ENCODE measurements at regions not wholly inside any gene's neighbourhood (a gene's known extent, or its start where the extent isn't known, plus 50 kb on each side); places are given as distances from the start of the nearest gene placed in this dataset.
"Not testable (repeated sequence)": the region's sequence is repeated elsewhere in the genome, so short reads cannot be mapped to it uniquely, and the experiment has no call there.

- H3K27ac ChIP-seq (ENCODE audit: low read length): no peak overlapping the region
Observed at GRCh38 chr14:86088156-86088555, 558.2 kb downstream of the FLRT2 start.

GRCh38 chr14:86087377-86087776 is 557.4 kb downstream of the FLRT2 start:
- Histone ChIP-seq H3K27ac (ENCODE audit: low read length) (no peak overlapping the region), H3K27me3 (ENCODE audit: low read depth, low read length) (no peaks in the 10 kb centered on the region), H3K4me1 (ENCODE audit: control insufficient read depth in 1 of 2, insufficient read depth in 2 of 2, low read length in 2 of 2) (no peaks in the 10 kb centered on the region), H3K9me3 (ENCODE audit: control insufficient read depth in 1 of 2, low read length in 2 of 2) (no peaks in the 10 kb centered on the region), H3K4me3 (ENCODE audit: low read depth in 1 of 2, low read length in 2 of 2) (no peak overlapping the region), H3K36me3 (ENCODE audit: control insufficient read depth in 1 of 2, insufficient read depth in 2 of 2, low read length in 2 of 2) (no peaks in the 10 kb centered on the region)

More at GRCh38 chr14:86088156-86088555, 558.2 kb downstream of the FLRT2 start:
- no peaks in the 10 kb centered on the region for H3K9me3 ChIP-seq (ENCODE audit: control insufficient read depth in 1 of 2, low read length in 2 of 2)
- no peak overlapping the region for H3K4me3 ChIP-seq (ENCODE audit: low read depth in 1 of 2, low read length in 2 of 2)
- H3K27me3 ChIP-seq (ENCODE audit: low read depth, low read length): no peaks in the 10 kb centered on the region
- no peaks in the 10 kb centered on the region for H3K36me3 ChIP-seq (ENCODE audit: control insufficient read depth in 1 of 2, insufficient read depth in 2 of 2, low read length in 2 of 2)
- no peaks in the 10 kb centered on the region for H3K4me1 ChIP-seq (ENCODE audit: control insufficient read depth in 1 of 2, insufficient read depth in 2 of 2, low read length in 2 of 2)

DNA sequence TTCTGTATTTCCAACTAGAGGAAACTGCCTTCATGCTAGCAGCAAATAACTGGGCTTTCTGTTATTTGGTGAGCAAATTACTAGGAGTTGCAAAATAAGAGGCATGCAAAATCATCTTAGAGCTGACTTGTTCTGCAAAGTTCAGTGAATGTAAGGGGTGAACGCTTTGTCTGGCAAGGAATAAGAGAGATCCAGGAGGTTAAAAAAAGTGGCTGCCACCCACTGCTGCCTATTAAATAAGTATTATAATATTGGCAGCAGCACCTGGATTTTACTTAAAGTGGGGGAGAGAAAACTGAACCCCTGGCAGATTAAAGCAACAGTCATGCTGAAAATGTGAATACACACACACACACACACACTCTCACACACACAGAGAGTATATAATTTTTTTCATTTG is 557.0 kb downstream of the FLRT2 start:
- Histone ChIP-seq H3K4me1 (ENCODE audit: control insufficient read depth in 1 of 2, insufficient read depth in 2 of 2, low read length in 2 of 2) (no peaks in the 10 kb centered on the region), H3K36me3 (ENCODE audit: control insufficient read depth in 1 of 2, insufficient read depth in 2 of 2, low read length in 2 of 2) (no peaks in the 10 kb centered on the region), H3K4me3 (ENCODE audit: low read depth in 1 of 2, low read length in 2 of 2) (no peak overlapping the region), H3K27ac (ENCODE audit: low read length) (no peak overlapping the region), H3K27me3 (ENCODE audit: low read depth, low read length) (no peaks in the 10 kb centered on the region), H3K9me3 (ENCODE audit: control insufficient read depth in 1 of 2, low read length in 2 of 2) (no peaks in the 10 kb centered on the region)

DNA sequence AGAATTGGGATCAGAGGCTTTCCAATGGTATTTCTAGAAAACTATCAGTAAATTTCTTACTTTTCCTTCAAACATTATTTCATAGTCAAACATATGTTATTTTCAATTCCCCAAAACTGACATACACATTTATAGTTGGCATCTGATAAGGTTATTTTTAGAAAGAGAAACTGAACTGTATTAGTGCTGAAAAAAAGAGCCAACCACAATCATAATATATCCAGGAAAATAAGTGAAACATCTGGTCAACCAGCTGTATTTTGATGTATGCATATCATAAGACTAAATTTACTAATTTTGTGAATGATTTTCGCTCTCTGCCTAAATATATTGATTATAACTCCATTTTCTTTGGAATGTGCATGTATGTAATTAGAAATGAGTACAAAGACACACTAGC is 554.2 kb downstream of the FLRT2 start:
- no peaks in the 10 kb centered on the region for H3K9me3 ChIP-seq (ENCODE audit: control insufficient read depth in 1 of 2, low read length in 2 of 2)
- no peak overlapping the region for H3K27ac ChIP-seq (ENCODE audit: low read length)
- H3K4me1 ChIP-seq (ENCODE audit: control insufficient read depth in 1 of 2, insufficient read depth in 2 of 2, low read length in 2 of 2): no peaks in the 10 kb centered on the region
- H3K36me3 ChIP-seq (ENCODE audit: control insufficient read depth in 1 of 2, insufficient read depth in 2 of 2, low read length in 2 of 2): no peaks in the 10 kb centered on the region
- no peak overlapping the region for H3K4me3 ChIP-seq (ENCODE audit: low read depth in 1 of 2, low read length in 2 of 2)
- no peaks in the 10 kb centered on the region for H3K27me3 ChIP-seq (ENCODE audit: low read depth, low read length)

DNA sequence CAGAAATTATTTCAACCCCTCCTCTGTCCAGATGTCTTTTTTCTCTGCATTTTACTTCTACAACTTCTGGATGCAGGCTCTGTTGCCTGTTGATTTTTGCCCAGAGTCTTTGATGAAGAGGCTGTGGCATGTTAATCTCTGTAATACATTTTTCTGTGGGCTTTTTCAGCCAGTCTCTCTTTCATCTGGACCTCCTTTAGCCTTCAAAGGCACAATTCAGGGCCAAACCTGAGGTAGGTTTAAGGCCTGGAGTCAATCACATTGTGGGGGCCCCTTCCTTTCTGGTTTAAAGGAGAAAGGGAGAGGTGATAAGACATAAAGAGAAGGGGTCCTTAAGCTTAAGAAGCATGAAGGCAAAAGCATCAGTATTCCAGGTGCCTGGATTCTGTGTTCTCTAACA is 553.7 kb downstream of the FLRT2 start:
- Histone ChIP-seq H3K4me1 (ENCODE audit: control insufficient read depth in 1 of 2, insufficient read depth in 2 of 2, low read length in 2 of 2) (no peaks in the 10 kb centered on the region), H3K9me3 (ENCODE audit: control insufficient read depth in 1 of 2, low read length in 2 of 2) (no peaks in the 10 kb centered on the region), H3K36me3 (ENCODE audit: control insufficient read depth in 1 of 2, insufficient read depth in 2 of 2, low read length in 2 of 2) (no peaks in the 10 kb centered on the region)

GRCh38 chr14:86072116-86072894 is 542.4 kb downstream of the FLRT2 start:
- H3K27ac ChIP-seq (ENCODE audit: low read length): no peak overlapping the region
- H3K36me3 ChIP-seq (ENCODE audit: control insufficient read depth in 1 of 2, insufficient read depth in 2 of 2, low read length in 2 of 2): no peaks in the 10 kb centered on the region
- no peaks in the 10 kb centered on the region for H3K9me3 ChIP-seq (ENCODE audit: control insufficient read depth in 1 of 2, low read length in 2 of 2)
- no peaks in the 10 kb centered on the region for H3K27me3 ChIP-seq (ENCODE audit: low read depth, low read length)
- H3K4me1 ChIP-seq (ENCODE audit: control insufficient read depth in 1 of 2, insufficient read depth in 2 of 2, low read length in 2 of 2): no peaks in the 10 kb centered on the region
- H3K4me3 ChIP-seq (ENCODE audit: low read depth in 1 of 2, low read length in 2 of 2): no peak overlapping the region

More for the DNA sequence above, 553.7 kb downstream of the FLRT2 start:
- Histone ChIP-seq H3K27ac (ENCODE audit: low read length) (no peak overlapping the region), H3K4me3 (ENCODE audit: low read depth in 1 of 2, low read length in 2 of 2) (no peak overlapping the region), H3K27me3 (ENCODE audit: low read depth, low read length) (no peaks in the 10 kb centered on the region)

DNA sequence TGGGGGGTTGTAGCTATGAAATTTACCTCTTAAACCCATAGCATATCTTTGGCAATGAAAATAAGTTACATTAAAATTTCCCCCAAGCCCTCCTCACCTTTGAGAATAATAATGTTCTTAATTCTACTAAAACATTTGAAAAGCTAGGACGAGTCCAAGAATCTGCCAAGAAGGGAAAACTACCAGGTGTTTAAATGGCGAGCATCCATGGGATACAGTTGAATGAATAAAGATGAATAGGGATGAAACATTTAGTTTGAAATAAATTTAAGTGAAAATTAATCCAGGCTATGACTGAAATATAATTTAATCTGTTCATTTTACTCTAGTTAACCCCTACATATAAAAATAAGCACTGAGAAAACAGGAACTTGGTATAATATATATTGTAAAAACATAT is 536.7 kb downstream of the FLRT2 start:
- Histone ChIP-seq H3K4me3 (ENCODE audit: low read depth in 1 of 2, low read length in 2 of 2) (no peak overlapping the region), H3K27ac (ENCODE audit: low read length) (no peak overlapping the region), H3K36me3 (ENCODE audit: control insufficient read depth in 1 of 2, insufficient read depth in 2 of 2, low read length in 2 of 2) (no peaks in the 10 kb centered on the region), H3K9me3 (ENCODE audit: control insufficient read depth in 1 of 2, low read length in 2 of 2) (no peaks in the 10 kb centered on the region), H3K27me3 (ENCODE audit: low read depth, low read length) (no peaks in the 10 kb centered on the region), H3K4me1 (ENCODE audit: control insufficient read depth in 1 of 2, insufficient read depth in 2 of 2, low read length in 2 of 2) (no peaks in the 10 kb centered on the region)

DNA sequence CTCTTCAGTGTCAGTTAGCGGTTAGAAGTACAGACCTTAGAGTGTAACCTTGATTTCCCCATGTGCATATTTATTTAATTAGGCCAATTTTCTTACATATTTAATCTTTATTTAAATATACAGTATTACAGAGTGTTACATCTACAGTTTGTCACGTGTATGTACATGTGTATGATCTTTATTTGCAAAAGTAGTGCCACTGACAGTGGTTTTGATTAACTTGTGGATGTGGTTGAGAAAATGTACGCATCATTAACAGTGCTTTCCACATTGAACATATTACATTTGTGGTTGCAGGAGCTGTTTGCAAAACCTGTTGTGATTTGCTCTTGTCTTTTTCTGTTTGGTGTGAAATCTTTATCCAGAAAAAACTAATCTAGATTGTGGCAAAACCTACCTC is 535.5 kb downstream of the FLRT2 start:
- H3K4me1 ChIP-seq (ENCODE audit: control insufficient read depth in 1 of 2, insufficient read depth in 2 of 2, low read length in 2 of 2): no peaks in the 10 kb centered on the region
- H3K9me3 ChIP-seq (ENCODE audit: control insufficient read depth in 1 of 2, low read length in 2 of 2): no peaks in the 10 kb centered on the region
- H3K27ac ChIP-seq (ENCODE audit: low read length): no peak overlapping the region
- H3K27me3 ChIP-seq (ENCODE audit: low read depth, low read length): no peaks in the 10 kb centered on the region
- no peak overlapping the region for H3K4me3 ChIP-seq (ENCODE audit: low read depth in 1 of 2, low read length in 2 of 2)
- no peaks in the 10 kb centered on the region for H3K36me3 ChIP-seq (ENCODE audit: control insufficient read depth in 1 of 2, insufficient read depth in 2 of 2, low read length in 2 of 2)

DNA sequence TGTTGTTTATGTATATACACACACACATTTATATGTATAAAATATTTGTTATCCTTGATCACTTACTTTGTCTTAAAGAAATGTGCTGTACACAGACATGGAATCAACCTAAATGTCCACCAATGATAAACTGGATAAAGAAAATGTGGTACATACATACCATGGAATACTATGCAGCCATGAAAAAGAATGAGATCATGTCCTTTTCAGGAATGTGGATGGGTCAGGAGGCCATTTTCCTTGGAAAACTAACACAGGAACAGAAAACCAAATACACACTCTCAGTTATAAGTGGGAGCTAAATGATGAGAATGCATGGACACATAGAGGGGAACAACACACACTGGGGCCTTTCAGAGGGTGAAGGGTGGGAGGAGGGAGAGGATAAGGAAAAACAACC is 534.7 kb downstream of the FLRT2 start:
- not testable (repeated sequence) for H3K4me1 ChIP-seq (ENCODE audit: control insufficient read depth in 1 of 2, insufficient read depth in 2 of 2, low read length in 2 of 2); H3K9me3 ChIP-seq (ENCODE audit: control insufficient read depth in 1 of 2, low read length in 2 of 2); H3K27me3 ChIP-seq (ENCODE audit: low read depth, low read length); H3K4me3 ChIP-seq (ENCODE audit: low read depth in 1 of 2, low read length in 2 of 2); H3K36me3 ChIP-seq (ENCODE audit: control insufficient read depth in 1 of 2, insufficient read depth in 2 of 2, low read length in 2 of 2); H3K27ac ChIP-seq (ENCODE audit: low read length)

DNA sequence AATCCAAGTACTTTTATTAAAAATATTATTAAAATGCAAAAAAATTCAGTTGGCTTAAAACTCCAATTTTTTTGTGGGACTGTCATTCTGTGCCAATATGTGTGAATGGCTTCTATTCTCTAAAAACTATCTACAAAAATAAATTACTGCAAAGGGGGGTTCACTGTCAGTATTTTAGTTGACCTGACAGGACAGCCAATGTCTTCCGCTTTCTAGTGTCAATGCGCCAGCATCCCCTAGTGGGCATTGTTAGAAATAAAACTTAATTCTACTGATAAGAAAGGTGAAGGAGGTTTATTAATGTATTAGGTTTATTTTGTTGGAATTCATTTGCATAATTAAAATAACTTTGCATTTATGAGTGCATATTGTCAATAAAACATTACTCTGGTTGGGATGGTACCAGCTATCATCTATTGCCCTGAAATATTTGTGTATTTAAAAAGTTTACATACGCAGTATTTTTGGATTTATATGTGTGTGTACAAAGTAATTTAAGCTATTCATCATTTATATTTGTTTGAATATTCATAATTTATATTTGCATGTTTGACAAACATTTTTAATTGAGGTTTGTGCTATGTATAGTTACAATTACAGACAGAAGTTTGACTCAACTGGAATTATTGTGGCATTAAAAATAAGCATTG is 527.2 kb downstream of the FLRT2 start:
- no peaks in the 10 kb centered on the region for H3K27me3 ChIP-seq (ENCODE audit: low read depth, low read length)
- no peak overlapping the region for H3K4me3 ChIP-seq (ENCODE audit: low read depth in 1 of 2, low read length in 2 of 2)
- H3K27ac ChIP-seq (ENCODE audit: low read length): no peak overlapping the region
- H3K4me1 ChIP-seq (ENCODE audit: control insufficient read depth in 1 of 2, insufficient read depth in 2 of 2, low read length in 2 of 2): no peaks in the 10 kb centered on the region
- H3K9me3 ChIP-seq (ENCODE audit: control insufficient read depth in 1 of 2, low read length in 2 of 2): no peaks in the 10 kb centered on the region
- H3K36me3 ChIP-seq (ENCODE audit: control insufficient read depth in 1 of 2, insufficient read depth in 2 of 2, low read length in 2 of 2): no peaks in the 10 kb centered on the region

DNA sequence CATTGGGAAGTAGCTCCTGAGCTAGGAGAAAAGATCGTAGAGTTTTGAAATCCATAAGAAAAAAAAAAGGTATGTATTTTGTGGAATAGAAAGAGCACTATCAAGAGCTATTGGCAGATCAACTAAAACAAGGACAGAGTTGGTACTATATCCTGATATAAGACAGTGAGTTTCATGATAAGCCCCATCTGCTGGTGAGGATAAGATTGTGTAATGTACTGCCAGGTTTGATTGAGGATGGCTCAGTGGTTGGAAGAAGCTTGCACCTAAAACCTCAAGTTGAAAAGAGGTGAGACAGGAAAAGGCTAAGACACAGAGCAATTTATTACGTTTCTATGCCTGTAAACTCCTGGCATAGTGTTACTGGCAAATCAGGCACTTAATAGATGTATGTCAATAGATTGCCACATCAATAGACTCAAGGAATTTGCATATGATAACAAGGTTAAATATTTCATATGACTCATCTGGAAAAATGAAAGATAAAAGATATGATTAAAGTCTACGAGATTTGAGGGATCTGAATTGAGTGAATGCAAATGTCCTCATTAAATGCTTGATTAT is 525.6 kb downstream of the FLRT2 start:
- H3K4me1 ChIP-seq (ENCODE audit: control insufficient read depth in 1 of 2, insufficient read depth in 2 of 2, low read length in 2 of 2): no peaks in the 10 kb centered on the region
- H3K4me3 ChIP-seq (ENCODE audit: low read depth in 1 of 2, low read length in 2 of 2): no peak overlapping the region
- H3K27ac ChIP-seq (ENCODE audit: low read length): no peak overlapping the region
- no peaks in the 10 kb centered on the region for H3K27me3 ChIP-seq (ENCODE audit: low read depth, low read length)
- H3K9me3 ChIP-seq (ENCODE audit: control insufficient read depth in 1 of 2, low read length in 2 of 2): no peaks in the 10 kb centered on the region
- no peaks in the 10 kb centered on the region for H3K36me3 ChIP-seq (ENCODE audit: control insufficient read depth in 1 of 2, insufficient read depth in 2 of 2, low read length in 2 of 2)

All from muscle layer of duodenum (tissue), 2 donors.